GM23248 (cell line): ENCODE measurements at regions not wholly inside any gene's neighbourhood (a gene's known extent, or its start where the extent isn't known, plus 50 kb on each side); places are given as distances from the start of the nearest gene placed in this dataset.

ENCODE experiments used
- DNase-seq: peaks from one replicate; pipeline ENCODE4 v3.0.0-alpha.2; 2015
- H2AFZ ChIP-seq: fragments of 200-600 bp; sonication (generic); 2 replicates; pipeline ENCODE4 v1.6.1; 2016; ENCODE audit warnings: antibody characterized with exemption
- H3F3A ChIP-seq: fragments of 200-600 bp; sonication (generic); 2 replicates; pipeline ENCODE4 v1.6.1; 2016; ENCODE audit warnings: mild to moderate bottlenecking, antibody characterized with exemption, mixed run types; ENCODE audit not compliant: insufficient read depth
- H3K27ac ChIP-seq: fragments of 200-600 bp; sonication (generic); 2 replicates; pipeline ENCODE4 v1.5.1; 2016; ENCODE audit warnings: mild to moderate bottlenecking
- H3K27me3 ChIP-seq: fragments of 200-600 bp; sonication (generic); replicated peaks from 2 replicates; pipeline ENCODE4 v1.6.1; 2016; ENCODE audit warnings: mild to moderate bottlenecking; ENCODE audit not compliant: insufficient read depth
- H3K36me3 ChIP-seq: fragments of 200-600 bp; sonication (generic); 2 replicates; pipeline ENCODE4 v1.6.1; 2016; ENCODE audit warnings: low read depth, mild to moderate bottlenecking
- H3K4me1 ChIP-seq: fragments of 200-600 bp; sonication (generic); 2 replicates; pipeline ENCODE4 v1.6.1; 2016; ENCODE audit warnings: mild to moderate bottlenecking; ENCODE audit not compliant: insufficient read depth
- H3K4me2 ChIP-seq: fragments of 200-600 bp; sonication (generic); one replicate; pipeline ENCODE4 v1.6.1; 2016; ENCODE audit warnings: mild to moderate bottlenecking; ENCODE audit not compliant: unreplicated experiment
- H3K4me3 ChIP-seq: fragments of 200-600 bp; sonication (generic); 2 replicates; pipeline ENCODE4 v1.5.1; 2016; ENCODE audit warnings: mild to moderate bottlenecking
- H3K79me2 ChIP-seq: fragments of 200-600 bp; sonication (generic); 2 replicates; pipeline ENCODE4 v1.6.1; 2016; ENCODE audit warnings: mild to moderate bottlenecking; ENCODE audit not compliant: insufficient read depth
- H3K9ac ChIP-seq: fragments of 200-600 bp; sonication (generic); 2 replicates; pipeline ENCODE4 v1.6.1; 2016; ENCODE audit warnings: mild to moderate bottlenecking
- H3K9me2 ChIP-seq: fragments of 200-600 bp; sonication (generic); 2 replicates; pipeline ENCODE4 v1.6.1; 2016; ENCODE audit warnings: mixed run types, mild to moderate bottlenecking, moderate library complexity; ENCODE audit not compliant: insufficient read depth
- H3K9me3 ChIP-seq: fragments of 200-600 bp; sonication (generic); one replicate; pipeline ENCODE4 v1.6.1; 2017; ENCODE audit warnings: low read depth
- H4K20me1 ChIP-seq: fragments of 200-600 bp; sonication (generic); 2 replicates; pipeline ENCODE4 v1.6.0; 2016; ENCODE audit not compliant: insufficient read depth
- EZH2 ChIP-seq: fragments of 200-600 bp; sonication (generic); IDR thresholded peaks from 2 replicates; pipeline ENCODE4 v1.6.1; 2018; ENCODE audit warnings: antibody characterized with exemption, mild to moderate bottlenecking; ENCODE audit not compliant: insufficient read depth, poor library complexity, severe bottlenecking
- EZH2phosphoT487 ChIP-seq: fragments of 200-600 bp; sonication (generic); IDR thresholded peaks from 2 replicates; pipeline ENCODE4 v1.6.1; 2018; ENCODE audit warnings: antibody characterized with exemption, moderate library complexity, mild to moderate bottlenecking, low read depth; ENCODE audit not compliant: insufficient read depth
- WGBS, 2 experiments: methylation state at CpG; one replicate each; pipeline ENCODE4 v1.1.6; 2015 to 2017; ENCODE audit warnings: low lambda C conversion rate in 2 of 2, low coverage in 1 of 2; ENCODE audit errors: missing lambda C conversion rate in 2 of 2; 5-methylcytosine and 5-hydroxymethylcytosine counted together
- in situ Hi-C: fragments of 300-500 bp; cut with MboI; formaldehyde crosslinking; loops from 2 replicates; pipeline ENCODE4 v1.15.0; 2020

DNA sequence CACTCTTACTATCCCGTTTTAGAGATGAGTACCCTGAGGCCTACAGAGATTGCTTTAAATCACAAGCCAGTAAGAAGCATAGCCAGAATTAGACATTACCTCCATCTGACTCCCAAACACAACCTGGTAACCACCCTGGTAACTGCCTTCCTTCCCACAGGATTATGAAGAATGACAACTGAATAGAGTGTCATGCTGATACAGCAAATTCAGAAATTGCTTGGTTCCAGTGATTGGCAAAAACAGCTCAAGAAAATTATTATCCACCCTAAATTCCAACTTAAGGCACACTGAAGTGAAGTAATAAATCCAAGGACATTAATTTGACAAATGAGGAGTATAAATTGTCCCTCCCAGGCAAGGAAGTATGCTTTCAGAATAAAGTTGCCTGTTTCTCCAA is 195.8 kb upstream of the RBMS1 start:
- Histone ChIP-seq H4K20me1 (no peaks in the 10 kb centered on the region), H3K4me1 (no peaks in the 10 kb centered on the region), H3K9ac (no peak overlapping the region), H3K4me3 (no peak overlapping the region), H3K27me3 (no peaks in the 10 kb centered on the region), H3F3A (no peaks in the 10 kb centered on the region), H3K79me2 (no peaks in the 10 kb centered on the region), H3K4me2 (no peak overlapping the region), H2AFZ (no peak overlapping the region), H3K9me3 (no peaks in the 10 kb centered on the region), H3K27ac (no peak overlapping the region), H3K36me3 (no peaks in the 10 kb centered on the region), H3K9me2 (no peaks in the 10 kb centered on the region)
- DNase-seq = no peak
- in situ Hi-C loops = no loop called here
- WGBS, 2 experiments = 85 to 94% methylated on average over 1 of the region's 1 CpG
- TF ChIP-seq EZH2 = no peak
- no peak for TF ChIP-seq EZH2phosphoT487

DNA sequence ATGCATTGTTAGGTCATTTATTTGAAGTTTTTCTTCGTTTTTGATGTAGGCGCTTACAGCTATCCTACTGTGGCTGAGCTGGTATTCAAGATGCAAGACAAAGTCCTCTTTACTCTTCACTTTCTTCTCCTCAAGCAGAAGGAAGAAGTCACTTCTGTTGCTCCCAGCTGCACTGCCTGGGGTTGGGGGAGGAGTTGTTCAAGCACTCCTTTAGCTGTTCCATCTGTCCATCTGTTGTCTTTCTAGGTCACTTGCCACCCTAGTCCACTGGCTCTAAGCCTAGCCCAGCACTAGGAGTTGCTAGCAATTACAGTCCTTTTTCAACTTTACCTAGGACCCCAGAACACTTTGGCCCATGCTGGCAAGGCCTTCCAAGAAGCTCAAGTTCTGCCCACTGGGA is 200.6 kb upstream of the RBMS1 start:
- Histone ChIP-seq H3K36me3 (no peaks in the 10 kb centered on the region), H3K4me1 (peaks cover 6% of the 10 kb centered on the region)
- WGBS, 2 experiments = 94 to 96% methylated on average over 2 of the region's 2 CpGs

DNA sequence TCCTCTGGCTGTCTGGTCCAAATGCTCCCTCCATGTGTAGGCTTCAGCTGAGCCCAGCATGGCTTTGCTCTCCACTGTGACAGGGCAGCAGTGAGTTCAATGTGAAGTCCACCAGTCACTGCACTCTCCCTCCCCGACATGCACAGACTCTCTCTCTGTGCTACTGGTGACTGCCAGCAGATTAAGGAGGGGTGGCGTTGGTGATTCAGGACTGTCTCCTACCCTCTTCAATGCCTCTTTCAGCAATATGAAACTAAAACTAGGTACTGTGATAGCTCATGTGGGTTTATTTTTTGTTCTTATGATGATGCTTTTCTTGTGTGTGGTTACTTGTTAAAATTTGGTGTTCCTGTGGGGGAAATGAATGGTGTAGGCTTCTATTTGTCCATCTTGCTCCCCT is 201.0 kb upstream of the RBMS1 start:
- no peaks in the 10 kb centered on the region for H4K20me1 ChIP-seq
- no peaks in the 10 kb centered on the region for H3K27me3 ChIP-seq
- H3K9me3 ChIP-seq = no peaks in the 10 kb centered on the region
- TF ChIP-seq EZH2phosphoT487 = no peak
- H3K4me2 ChIP-seq = no peak overlapping the region
- no peaks in the 10 kb centered on the region for H3K36me3 ChIP-seq
- in situ Hi-C loops = no loop called here
- H3K27ac ChIP-seq = no peak overlapping the region
- no peaks in the 10 kb centered on the region for H3K79me2 ChIP-seq
- no peak overlapping the region for H3K9ac ChIP-seq
- 44 to 50% methylated on average over 2 of the region's 2 CpGs for WGBS, 2 experiments
- H2AFZ ChIP-seq = no peak overlapping the region
- H3F3A ChIP-seq = no peaks in the 10 kb centered on the region
- H3K4me1 ChIP-seq = peaks cover 10% of the 10 kb centered on the region
- H3K9me2 ChIP-seq = no peaks in the 10 kb centered on the region
- H3K4me3 ChIP-seq = no peak overlapping the region
- no peak for DNase-seq

More for the DNA sequence above, 200.6 kb upstream of the RBMS1 start:
- Histone ChIP-seq H4K20me1 (no peaks in the 10 kb centered on the region), H2AFZ (no peak overlapping the region), H3K4me3 (no peak overlapping the region), H3K79me2 (no peaks in the 10 kb centered on the region), H3K27me3 (no peaks in the 10 kb centered on the region), H3K9me2 (no peaks in the 10 kb centered on the region), H3F3A (no peaks in the 10 kb centered on the region), H3K4me2 (no peak overlapping the region), H3K9me3 (no peaks in the 10 kb centered on the region), H3K27ac (no peak overlapping the region), H3K9ac (no peak overlapping the region)
- DNase-seq = no peak
- in situ Hi-C loops = no loop called here
- TF ChIP-seq EZH2 (no peak), EZH2phosphoT487 (no peak)

DNA sequence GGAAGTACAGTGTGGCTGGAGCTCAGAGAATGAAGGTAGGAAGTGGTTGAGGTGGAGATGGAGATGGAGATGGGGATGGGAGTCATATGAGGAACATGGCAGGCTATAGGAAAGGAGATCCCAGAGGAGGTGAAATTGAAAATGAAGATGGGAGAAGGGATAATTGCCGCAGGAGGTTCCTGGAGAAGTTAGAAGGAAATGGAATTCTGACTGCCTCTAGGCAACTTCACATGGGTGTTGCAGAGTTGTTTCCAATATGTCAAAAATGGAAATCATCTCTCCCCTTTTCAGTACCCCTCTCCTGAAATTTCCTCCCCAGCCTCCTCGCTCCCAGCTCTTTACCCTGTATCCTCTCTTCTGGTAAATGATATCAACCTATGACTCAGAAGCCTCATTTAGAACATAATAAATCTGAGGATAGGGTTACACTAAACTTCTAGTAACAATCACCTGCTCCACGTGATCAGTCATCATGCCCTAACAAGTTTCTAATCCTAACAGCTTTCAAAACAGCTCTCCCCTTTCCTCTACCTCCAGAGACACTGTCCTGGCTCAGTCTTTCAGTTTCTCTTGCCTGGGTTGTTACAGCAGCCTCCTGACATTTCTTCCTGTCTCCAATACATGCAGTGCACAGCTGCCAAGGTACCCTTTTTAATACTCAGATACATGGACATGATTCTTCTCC is 201.9 kb upstream of the RBMS1 start:
- H2AFZ ChIP-seq = no peak overlapping the region
- no peaks in the 10 kb centered on the region for H3F3A ChIP-seq
- H3K27ac ChIP-seq = no peak overlapping the region
- no peak overlapping the region for H3K9ac ChIP-seq
- H3K9me3 ChIP-seq = no peaks in the 10 kb centered on the region
- no peaks in the 10 kb centered on the region for H3K27me3 ChIP-seq
- H3K36me3 ChIP-seq = no peaks in the 10 kb centered on the region
- H3K79me2 ChIP-seq = no peaks in the 10 kb centered on the region
- peaks cover 19% of the 10 kb centered on the region for H3K4me1 ChIP-seq
- H3K9me2 ChIP-seq = no peaks in the 10 kb centered on the region
- TF ChIP-seq EZH2phosphoT487 (no peak), EZH2 (no peak)
- in situ Hi-C loops = no loop called here
- no peak overlapping the region for H3K4me3 ChIP-seq
- WGBS, 2 experiments = 72 to 78% methylated on average over 3 of the region's 3 CpGs
- H4K20me1 ChIP-seq = no peaks in the 10 kb centered on the region
- H3K4me2 ChIP-seq = no peak overlapping the region
- peak; percentile 24 for DNase-seq

DNA sequence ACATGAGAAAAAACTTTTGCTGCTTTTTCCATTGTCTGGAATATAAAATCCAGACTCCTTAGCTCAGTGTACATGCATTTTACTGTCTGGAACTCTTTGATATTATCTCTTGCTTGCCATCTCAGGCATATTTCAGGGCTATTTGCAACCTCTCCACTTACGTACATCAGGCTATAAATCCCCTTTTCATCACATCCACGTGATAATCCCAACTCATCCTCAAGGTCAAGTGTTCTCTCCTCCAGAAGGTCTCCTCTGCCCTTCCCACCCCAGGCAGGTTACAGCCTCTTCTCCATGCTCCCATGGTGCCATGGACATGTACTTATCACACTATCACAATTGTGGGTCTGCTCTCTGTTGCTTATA is 202.5 kb upstream of the RBMS1 start:
- WGBS, 2 experiments = 63 to 82% methylated on average over 2 of the region's 2 CpGs

More for the DNA sequence above, 202.5 kb upstream of the RBMS1 start:
- DNase-seq = no peak
- Histone ChIP-seq H2AFZ (no peak overlapping the region), H4K20me1 (no peaks in the 10 kb centered on the region), H3K9ac (no peak overlapping the region), H3K27me3 (no peaks in the 10 kb centered on the region), H3K36me3 (no peaks in the 10 kb centered on the region), H3K4me2 (no peak overlapping the region), H3K79me2 (no peaks in the 10 kb centered on the region), H3K9me3 (no peaks in the 10 kb centered on the region), H3K9me2 (no peaks in the 10 kb centered on the region), H3K4me1 (peaks cover 22% of the 10 kb centered on the region), H3F3A (no peaks in the 10 kb centered on the region), H3K4me3 (no peak overlapping the region), H3K27ac (no peak overlapping the region)
- in situ Hi-C loops = no loop called here
- TF ChIP-seq EZH2 (no peak), EZH2phosphoT487 (no peak)
